HepG2 (cell line): ENCODE measurements at regions not wholly inside any gene's neighbourhood (a gene's known extent, or its start where the extent isn't known, plus 50 kb on each side); places are given as distances from the start of the nearest gene placed in this dataset.

Experiments used
- ELF1 ChIP-seq: sonication (generic); formaldehyde crosslinking; IDR thresholded peaks from 2 replicates; pipeline ENCODE4 v1.4.0; 2020; ENCODE audit warnings: missing genetic modification reagents
- ETV5 ChIP-seq: IDR thresholded peaks from 2 replicates; pipeline ENCODE4 v1.6.1; 2018; ENCODE audit warnings: missing biosample characterization, missing genetic modification reagents, inconsistent platforms, borderline replicate concordance
- FOXA1 ChIP-seq, 2 experiments: fragments of 450-650 bp in 1 of 2; sonication (generic) in 1 of 2; formaldehyde crosslinking in 1 of 2; IDR thresholded peaks; 2 replicates each; pipeline versions ENCODE4 v1.4.0 to v1.6.1; 2016 to 2020; ENCODE audit warnings: missing genetic modification reagents in 1 of 2
- KDM1A ChIP-seq: IDR thresholded peaks from 2 replicates; pipeline ENCODE4 v1.6.1; 2016; ENCODE audit warnings: missing compliant biosample characterization
- NFIC ChIP-seq: IDR thresholded peaks from 2 replicates; pipeline ENCODE4 v1.6.1; 2012; ENCODE audit warnings: mild to moderate bottlenecking, low read length, inconsistent platforms
- RBFOX2 ChIP-seq: fragments of 200-400 bp; formaldehyde crosslinking; IDR thresholded peaks from 2 replicates; pipeline ENCODE4 v1.6.1; 2017; ENCODE audit warnings: low read depth, mild to moderate bottlenecking, low read length
- TBL1XR1 ChIP-seq: fragments of 150-350 bp; IDR thresholded peaks from 2 replicates; pipeline ENCODE4 v1.6.1; 2014; ENCODE audit warnings: borderline replicate concordance, low read length; ENCODE audit not compliant: partially characterized antibody
- ZBTB8A ChIP-seq: sonication (generic); formaldehyde crosslinking; IDR thresholded peaks from 2 replicates; pipeline ENCODE4 v1.4.0; 2020; ENCODE audit warnings: mild to moderate bottlenecking, low read depth, missing genetic modification reagents, borderline replicate concordance
- TF ChIP-seq, protein P1 (sequence below): sonication (generic); formaldehyde crosslinking; IDR thresholded peaks from 2 replicates; pipeline ENCODE4 v1.4.0; 2020; ENCODE audit warnings: missing genetic modification reagents

DNA sequence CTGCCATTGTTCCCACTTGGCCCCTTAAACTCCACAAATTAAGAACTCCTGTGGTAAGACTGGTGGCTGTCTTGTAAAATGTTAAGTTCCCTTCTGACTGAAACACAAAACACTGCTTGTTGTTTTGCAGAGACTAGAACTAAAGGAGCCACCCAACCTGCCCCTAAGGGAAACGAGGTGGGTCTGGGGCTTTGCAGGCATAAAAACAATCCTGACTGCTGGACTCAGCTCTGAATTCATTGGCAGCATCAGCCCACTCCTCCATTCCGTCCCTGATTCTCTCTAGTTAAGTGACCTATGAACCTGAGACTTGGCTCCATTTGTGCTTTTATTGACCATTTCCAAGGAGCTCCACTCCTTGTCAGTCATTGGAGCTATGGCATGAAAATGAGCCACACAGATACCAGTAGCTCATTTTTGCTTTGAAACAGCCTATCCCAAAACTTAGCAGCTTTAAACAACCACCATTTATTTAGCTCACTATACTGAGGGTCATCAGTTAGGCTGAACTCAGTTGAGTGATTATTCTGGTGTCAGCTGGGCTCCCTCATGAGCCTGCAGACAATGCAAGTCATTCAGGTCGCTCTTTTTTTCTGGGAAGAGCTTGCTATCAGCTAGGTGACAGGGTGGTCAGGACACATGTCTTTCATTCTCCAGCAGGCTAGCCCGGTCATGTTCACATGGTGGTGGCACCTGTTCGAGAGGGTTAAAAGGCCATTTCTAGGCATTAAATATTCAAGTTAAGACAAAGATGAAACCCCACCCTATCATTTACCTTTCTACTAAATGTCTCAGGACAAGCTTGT is 175.1 kb upstream of the CTNNB1 start:
- TF ChIP-seq ZBTB8A, result no peak
- TF ChIP-seq ELF1, result no peak
- TF ChIP-seq, protein P1, sequence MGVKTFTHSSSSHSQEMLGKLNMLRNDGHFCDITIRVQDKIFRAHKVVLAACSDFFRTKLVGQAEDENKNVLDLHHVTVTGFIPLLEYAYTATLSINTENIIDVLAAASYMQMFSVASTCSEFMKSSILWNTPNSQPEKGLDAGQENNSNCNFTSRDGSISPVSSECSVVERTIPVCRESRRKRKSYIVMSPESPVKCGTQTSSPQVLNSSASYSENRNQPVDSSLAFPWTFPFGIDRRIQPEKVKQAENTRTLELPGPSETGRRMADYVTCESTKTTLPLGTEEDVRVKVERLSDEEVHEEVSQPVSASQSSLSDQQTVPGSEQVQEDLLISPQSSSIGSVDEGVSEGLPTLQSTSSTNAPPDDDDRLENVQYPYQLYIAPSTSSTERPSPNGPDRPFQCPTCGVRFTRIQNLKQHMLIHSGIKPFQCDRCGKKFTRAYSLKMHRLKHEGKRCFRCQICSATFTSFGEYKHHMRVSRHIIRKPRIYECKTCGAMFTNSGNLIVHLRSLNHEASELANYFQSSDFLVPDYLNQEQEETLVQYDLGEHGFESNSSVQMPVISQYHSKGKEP (CRISPR knock-in tag), result no peak
- no peak for TF ChIP-seq RBFOX2
- TF ChIP-seq ETV5 (CRISPR knock-in tag), result no peak
- no peak for TF ChIP-seq NFIC
- no peak for TF ChIP-seq TBL1XR1
- TF ChIP-seq KDM1A (CRISPR knock-in tag), result no peak
- no peak for TF ChIP-seq FOXA1 (IDR thresholded peaks at IDR 0.05)
- TF ChIP-seq FOXA1 (CRISPR knock-in tag; IDR thresholded peaks at IDR 0.05), result no peak
